GM12878 (cell line): ENCODE measurements at regions not wholly inside any gene's neighbourhood (a gene's known extent, or its start where the extent isn't known, plus 50 kb on each side); places are given as distances from the start of the nearest gene placed in this dataset.

Experiments used
- ASH2L ChIP-seq: fragments of 300-600, 200-600 bp; sonication (generic); IDR thresholded peaks from 2 replicates; pipeline ENCODE4 v1.6.1; 2017; ENCODE audit warnings: low read depth, mild to moderate bottlenecking, borderline replicate concordance
- BACH1 ChIP-seq: fragments of 450-650 bp; IDR thresholded peaks from 2 replicates; pipeline ENCODE4 v1.6.1; 2017; ENCODE audit warnings: mild to moderate bottlenecking, borderline replicate concordance
- POLR2AphosphoS5 ChIP-seq: IDR thresholded peaks from 2 replicates; pipeline ENCODE4 v1.6.1; 2011; ENCODE audit warnings: mild to moderate bottlenecking, low read length, inconsistent platforms
- TF ChIP-seq, protein P1 (sequence below): IDR thresholded peaks from 2 replicates; pipeline ENCODE4 v1.6.1; 2012; ENCODE audit warnings: low read depth, low read length, improper control_type of control experiment
- TF ChIP-seq, protein P2 (sequence below), 3 experiments: IDR thresholded peaks in 2 of 3; conservative IDR thresholded peaks in 1 of 3; 2 replicates each; pipeline ENCODE4 v1.5.1; 2011; ENCODE audit warnings: low read depth in 3 of 3, low read length in 3 of 3, mild to moderate bottlenecking in 3 of 3, control low read depth in 2 of 3, moderate library complexity in 2 of 3, inconsistent platforms in 1 of 3, mixed read lengths in 1 of 3; ENCODE audit not compliant: control insufficient read depth in 2 of 3, insufficient read depth in 1 of 3; ENCODE audit errors: extremely low read depth in 1 of 3

DNA sequence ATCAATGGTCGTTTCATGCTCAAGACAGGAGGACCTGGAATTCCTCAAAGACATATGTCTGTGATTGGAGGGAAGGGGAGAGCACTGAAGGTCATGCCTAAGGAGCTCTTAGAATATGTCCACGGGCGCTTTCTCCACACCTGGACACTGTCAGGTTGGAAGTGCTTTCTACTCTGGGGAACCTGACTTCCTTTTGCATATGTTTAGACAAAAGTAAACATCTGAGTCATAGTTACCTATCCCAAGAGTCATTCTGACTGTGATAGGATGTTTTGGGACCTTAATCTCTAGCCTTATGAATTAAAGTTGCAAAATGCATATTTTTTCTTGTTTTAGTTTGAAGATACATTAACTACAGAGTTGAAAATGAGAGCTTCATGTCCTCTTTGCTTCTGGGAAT lies 251.7 kb downstream of the KLF6 start:
- TF ChIP-seq, protein P1, sequence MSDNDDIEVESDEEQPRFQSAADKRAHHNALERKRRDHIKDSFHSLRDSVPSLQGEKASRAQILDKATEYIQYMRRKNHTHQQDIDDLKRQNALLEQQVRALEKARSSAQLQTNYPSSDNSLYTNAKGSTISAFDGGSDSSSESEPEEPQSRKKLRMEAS: no peak
- TF ChIP-seq POLR2AphosphoS5 (no peak), ASH2L (no peak), BACH1 (no peak)
- TF ChIP-seq, protein P2, sequence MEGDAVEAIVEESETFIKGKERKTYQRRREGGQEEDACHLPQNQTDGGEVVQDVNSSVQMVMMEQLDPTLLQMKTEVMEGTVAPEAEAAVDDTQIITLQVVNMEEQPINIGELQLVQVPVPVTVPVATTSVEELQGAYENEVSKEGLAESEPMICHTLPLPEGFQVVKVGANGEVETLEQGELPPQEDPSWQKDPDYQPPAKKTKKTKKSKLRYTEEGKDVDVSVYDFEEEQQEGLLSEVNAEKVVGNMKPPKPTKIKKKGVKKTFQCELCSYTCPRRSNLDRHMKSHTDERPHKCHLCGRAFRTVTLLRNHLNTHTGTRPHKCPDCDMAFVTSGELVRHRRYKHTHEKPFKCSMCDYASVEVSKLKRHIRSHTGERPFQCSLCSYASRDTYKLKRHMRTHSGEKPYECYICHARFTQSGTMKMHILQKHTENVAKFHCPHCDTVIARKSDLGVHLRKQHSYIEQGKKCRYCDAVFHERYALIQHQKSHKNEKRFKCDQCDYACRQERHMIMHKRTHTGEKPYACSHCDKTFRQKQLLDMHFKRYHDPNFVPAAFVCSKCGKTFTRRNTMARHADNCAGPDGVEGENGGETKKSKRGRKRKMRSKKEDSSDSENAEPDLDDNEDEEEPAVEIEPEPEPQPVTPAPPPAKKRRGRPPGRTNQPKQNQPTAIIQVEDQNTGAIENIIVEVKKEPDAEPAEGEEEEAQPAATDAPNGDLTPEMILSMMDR (IDR thresholded peaks at IDR 0.05 in 2 of 3, conservative IDR thresholded peaks at IDR 0.05 in 1 of 3; ENCODE audit: control insufficient read depth in 2 of 3, extremely low read depth in 1 of 3, insufficient read depth in 1 of 3, low read depth in 3 of 3, low read length in 3 of 3): no peak
